Lower leg skin (tissue), 3 donors: ENCODE measurements at regions not wholly inside any gene's neighbourhood (a gene's known extent, or its start where the extent isn't known, plus 50 kb on each side); places are given as distances from the start of the nearest gene placed in this dataset.

Source experiments
- POLR2A ChIP-seq, 2 donors: fragments of 450-650 bp; IDR thresholded peaks; one replicate each; pipeline ENCODE4 v1.6.1; 2016 to 2017; ENCODE audit warnings: antibody characterized with exemption in 2 of 2, mild to moderate bottlenecking in 1 of 2, moderate library complexity in 1 of 2
- TF ChIP-seq, protein P1 (sequence below), 3 donors: fragments of 450-650 bp; IDR thresholded peaks; one replicate each; pipeline ENCODE4 v1.5.1; 2016; ENCODE audit warnings: antibody characterized with exemption in 3 of 3, mild to moderate bottlenecking in 3 of 3, moderate library complexity in 2 of 3

DNA sequence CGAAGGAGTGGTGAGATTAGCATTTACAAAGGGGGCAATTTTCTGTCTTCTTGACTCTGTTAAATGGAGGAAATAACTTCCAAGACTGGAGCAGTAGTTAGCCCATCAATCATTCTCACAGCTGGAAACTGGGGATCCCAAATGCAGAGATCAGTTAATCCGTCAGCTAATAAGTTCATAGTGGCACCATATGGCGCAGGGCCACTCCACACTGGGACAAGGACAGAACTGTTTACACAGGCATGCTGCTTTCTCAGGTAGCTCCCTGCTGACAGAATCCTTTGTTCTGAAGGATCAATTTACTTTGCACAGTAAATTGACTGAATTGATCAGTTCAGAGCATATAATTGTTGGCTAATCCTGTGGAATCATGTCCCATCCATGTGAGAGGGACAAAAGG lies 395.7 kb downstream of the TMEM161B start:
- TF ChIP-seq, protein P1, sequence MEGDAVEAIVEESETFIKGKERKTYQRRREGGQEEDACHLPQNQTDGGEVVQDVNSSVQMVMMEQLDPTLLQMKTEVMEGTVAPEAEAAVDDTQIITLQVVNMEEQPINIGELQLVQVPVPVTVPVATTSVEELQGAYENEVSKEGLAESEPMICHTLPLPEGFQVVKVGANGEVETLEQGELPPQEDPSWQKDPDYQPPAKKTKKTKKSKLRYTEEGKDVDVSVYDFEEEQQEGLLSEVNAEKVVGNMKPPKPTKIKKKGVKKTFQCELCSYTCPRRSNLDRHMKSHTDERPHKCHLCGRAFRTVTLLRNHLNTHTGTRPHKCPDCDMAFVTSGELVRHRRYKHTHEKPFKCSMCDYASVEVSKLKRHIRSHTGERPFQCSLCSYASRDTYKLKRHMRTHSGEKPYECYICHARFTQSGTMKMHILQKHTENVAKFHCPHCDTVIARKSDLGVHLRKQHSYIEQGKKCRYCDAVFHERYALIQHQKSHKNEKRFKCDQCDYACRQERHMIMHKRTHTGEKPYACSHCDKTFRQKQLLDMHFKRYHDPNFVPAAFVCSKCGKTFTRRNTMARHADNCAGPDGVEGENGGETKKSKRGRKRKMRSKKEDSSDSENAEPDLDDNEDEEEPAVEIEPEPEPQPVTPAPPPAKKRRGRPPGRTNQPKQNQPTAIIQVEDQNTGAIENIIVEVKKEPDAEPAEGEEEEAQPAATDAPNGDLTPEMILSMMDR (IDR thresholded peaks at IDR 0.05) = no peak
- no peak for TF ChIP-seq POLR2A (IDR thresholded peaks at IDR 0.05)
